GM21423 (cell line): ENCODE measurements at regions not wholly inside any gene's neighbourhood (a gene's known extent, or its start where the extent isn't known, plus 50 kb on each side); places are given as distances from the start of the nearest gene placed in this dataset.

Experiments used
- ATAC-seq: cut with Tn5 transposase; IDR thresholded peaks from one replicate; pipeline ENCODE4 v1.9.1; 2021; ENCODE audit warnings: mild to moderate bottlenecking, moderate library complexity; ENCODE audit not compliant: unreplicated experiment

- no peak for ATAC-seq
These were observed 378.0 kb upstream of the PDE4D start for GRCh38 chr5:60271517-60271916.

- no peak for ATAC-seq
These were observed 374.4 kb upstream of the PDE4D start for GRCh38 chr5:60267907-60268306.

- no peak for ATAC-seq
These were observed 369.8 kb upstream of the PDE4D start for GRCh38 chr5:60263346-60263745.

DNA sequence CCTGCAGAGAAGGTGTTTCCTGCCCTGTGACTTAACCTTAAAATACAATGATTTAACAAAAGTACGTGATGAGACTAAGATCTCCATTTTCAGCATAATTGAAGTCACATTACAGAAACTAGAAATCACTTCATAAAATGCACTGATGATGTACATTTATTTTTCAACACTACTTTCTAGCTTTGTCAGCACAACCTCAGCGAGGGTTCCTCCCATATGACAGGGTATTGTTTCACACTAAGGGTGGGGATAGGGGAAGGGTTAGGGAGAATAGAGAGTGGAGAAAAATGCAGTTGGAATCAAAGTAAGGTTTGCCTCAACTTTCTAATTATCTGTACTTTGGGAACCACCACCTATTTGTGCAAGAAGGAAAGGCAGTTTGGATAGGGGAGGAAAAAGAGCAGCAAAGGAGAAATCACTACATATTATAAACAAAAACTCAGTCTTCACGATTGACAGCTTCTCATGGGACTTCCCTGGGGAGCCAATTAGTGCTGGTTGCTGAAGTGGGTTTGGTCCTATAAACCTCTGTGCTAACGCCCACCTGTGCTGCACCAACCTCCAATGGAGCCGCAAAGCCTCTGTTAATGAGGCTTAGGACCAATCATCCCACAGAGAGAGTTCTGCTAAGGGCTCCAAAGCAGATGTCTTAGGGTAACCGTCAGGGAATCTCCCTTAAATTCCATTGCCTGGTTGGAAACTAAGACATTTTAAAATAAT lies 369.2 kb upstream of the PDE4D start:
- ATAC-seq = no peak

DNA sequence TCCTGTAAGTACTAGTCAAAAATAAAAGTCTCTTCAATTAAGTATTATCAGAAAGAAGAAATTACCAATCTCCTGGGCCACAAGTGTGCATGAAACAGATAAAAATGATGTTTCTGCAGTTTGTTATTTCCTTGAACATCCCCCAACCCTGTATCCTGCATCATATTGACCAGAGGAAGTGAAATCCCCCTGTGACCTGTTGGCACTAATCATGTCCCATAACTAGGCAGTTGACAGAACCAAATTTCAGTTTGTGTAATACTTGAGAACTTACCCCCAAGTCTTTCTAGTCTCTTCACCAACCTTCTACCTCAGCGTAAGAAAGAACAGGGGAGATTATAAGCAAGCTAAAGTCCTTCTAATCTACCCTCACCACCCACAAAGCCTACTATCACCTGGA lies 368.2 kb upstream of the PDE4D start:
- no peak for ATAC-seq

- no peak for ATAC-seq
These were observed 367.1 kb upstream of the PDE4D start for GRCh38 chr5:60260658-60261057.

DNA sequence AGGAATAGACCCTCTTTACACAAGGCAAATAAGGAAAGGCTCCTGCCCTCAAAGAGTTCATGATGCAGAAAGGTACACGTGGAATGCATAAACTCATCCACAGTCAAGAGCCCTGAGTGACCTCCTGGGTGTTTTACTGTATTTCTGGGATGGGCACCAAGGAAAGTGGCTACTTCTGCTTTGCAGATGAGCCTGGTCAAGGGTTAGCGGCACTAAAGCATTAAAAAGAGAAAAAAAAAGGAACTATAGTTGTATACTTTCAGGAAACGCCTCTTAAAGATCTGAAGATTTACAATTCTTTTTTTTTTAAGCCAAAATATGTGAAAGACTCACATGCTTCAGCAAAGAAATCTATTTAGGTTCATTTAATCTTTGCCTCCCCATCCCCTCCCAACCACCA lies 366.2 kb upstream of the PDE4D start:
- no peak for ATAC-seq

DNA sequence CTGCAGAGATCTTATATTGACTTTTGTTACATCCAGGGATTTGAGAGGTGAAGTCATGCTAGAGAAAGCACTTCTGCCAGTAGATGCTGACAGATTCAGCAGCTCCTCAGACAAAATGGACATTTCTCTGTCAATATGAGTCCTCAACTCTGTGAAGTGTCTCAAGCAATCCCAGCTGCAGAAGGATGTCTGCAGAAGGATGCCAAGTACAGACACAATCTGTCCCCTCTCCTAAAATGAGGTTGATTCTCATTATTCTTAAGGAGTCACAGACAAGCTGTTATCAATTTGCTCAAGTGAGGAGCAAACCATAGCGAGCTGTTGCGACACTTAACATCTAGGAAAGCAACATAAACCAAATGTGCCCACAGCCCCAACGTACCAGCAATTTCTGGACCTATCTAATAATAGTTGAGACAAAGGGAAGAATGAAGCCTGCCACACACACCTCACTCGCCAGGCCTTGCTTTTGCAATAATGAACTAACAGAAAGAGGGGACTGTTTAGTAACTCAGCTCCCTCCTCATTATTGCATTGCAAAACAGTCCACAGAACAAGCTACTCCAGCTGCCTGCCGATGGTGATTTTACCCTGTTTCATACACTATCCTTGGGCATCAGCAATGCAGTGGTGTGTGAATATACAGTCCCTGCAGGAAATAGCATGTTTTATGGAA lies 364.2 kb upstream of the PDE4D start:
- no peak for ATAC-seq

DNA sequence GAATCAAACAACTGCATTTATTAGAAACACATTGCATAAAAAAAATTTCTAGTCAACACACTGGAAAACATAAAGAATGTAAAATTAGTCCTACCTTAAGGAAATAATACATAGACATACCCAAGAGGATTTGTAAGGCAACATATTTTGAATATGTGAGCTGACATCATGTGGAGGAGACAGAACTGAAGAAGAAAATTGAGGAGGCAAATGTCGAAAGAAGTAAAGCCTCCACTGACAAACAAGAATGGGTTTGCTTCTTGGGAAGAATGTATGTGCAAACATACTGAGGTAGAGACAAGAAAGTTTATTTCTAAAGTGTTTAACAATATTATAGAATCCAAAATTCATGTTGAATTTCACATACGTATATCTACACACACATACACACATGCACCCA lies 363.0 kb upstream of the PDE4D start:
- ATAC-seq = no peak

DNA sequence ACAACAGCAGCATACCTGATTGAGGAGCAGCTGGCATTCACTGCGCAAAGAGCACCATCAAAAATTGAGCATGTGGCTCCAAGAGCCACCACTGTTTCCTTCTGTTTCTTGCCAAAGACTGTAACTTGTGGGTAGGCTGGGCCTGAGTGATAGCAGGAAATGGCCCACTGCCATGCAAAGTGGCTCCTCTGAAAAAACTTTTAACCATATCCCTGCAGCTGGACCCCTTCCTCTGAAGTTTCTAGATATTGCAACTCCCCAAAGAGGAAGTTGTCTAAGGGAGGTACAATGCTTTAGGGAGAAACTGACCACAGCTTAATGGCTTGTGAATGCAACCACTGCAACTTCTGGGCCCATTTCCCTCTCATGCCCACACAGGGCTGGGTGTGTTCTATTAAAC lies 355.4 kb upstream of the PDE4D start:
- ATAC-seq = peak; percentile 95

- no peak for ATAC-seq
These were observed 350.2 kb upstream of the PDE4D start for GRCh38 chr5:60243713-60244112.

GRCh38 chr5:60232036-60232795 lies 338.7 kb upstream of the PDE4D start:
- ATAC-seq = no peak

GRCh38 chr5:60230456-60230855 lies 336.9 kb upstream of the PDE4D start:
- ATAC-seq = no peak

DNA sequence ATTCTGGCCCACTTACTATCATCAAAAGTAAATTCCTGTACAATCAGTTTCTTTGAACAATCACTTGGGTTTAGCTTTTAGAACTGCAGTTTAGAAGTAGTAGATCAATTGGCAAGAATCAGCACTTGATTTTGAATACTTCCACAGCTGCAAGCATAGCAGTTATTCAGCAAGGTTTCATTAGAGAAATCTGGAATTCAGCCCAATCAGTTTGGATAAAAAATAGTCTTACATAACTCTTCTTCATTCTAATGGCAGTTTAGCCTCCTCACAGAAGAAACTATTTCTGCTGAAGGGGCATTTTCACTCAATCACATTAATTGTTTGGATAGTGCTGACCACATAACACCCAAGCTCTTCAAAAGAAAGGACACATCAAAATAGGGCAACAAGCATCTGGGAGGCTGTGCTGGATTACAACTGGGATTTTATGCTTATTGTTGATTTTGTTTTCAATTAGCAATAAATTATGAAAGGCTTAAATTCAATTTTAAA lies 336.2 kb upstream of the PDE4D start:
- no peak for ATAC-seq

DNA sequence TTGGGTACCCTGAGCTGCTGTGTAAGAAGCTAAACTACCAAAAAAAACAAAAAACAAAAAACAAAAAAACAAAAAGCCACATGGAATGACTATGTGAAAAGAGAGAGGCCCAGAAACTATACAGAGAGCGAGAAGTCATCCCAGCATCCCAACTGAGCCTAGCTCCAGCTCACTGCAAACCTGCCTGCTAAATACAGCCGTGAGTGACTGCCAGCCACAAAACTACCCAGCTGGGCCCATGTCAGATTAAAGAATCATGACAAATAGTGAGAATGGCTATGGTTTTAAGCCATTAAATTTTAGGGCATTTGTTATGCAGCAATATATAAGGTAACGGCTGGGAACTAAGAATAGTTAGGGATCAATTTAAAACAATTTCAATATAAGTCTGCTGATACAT lies 335.1 kb upstream of the PDE4D start:
- ATAC-seq = no peak

DNA sequence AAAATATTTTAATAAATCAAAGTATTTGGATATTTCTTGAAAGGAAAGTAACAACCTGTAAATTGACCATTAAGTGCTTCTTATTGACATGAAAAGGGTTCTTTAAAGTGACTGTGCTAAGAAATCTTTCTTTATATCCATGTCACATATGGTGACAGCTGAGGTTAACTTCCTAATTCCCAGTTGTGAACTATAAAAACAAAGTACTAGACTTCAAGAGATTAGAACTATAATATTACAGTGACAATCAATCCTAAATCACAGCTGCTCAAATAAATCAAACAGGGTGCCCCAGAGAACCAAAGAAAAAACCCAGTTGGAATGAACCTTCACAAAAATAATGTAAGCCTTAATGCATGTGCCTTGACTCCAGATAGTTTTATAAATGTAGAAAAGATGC lies 332.6 kb upstream of the PDE4D start:
- no peak for ATAC-seq

DNA sequence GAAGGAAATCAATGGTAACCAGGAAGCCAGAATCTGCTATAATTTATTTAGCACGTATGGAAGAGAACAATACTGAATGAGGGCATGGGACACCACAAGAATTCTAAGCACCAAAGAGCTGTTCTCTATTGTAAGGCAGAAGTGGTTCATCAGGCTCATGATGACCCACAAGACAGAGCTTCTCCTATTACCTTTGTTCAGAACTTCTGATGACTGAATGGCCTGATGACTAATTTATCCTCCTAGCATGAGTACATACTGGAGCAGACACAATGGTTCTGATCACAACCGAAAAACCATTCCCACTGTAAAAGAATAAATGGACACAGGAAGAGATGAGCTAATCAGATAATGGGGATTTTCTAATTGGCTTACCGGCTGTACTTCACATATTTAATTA lies 329.8 kb upstream of the PDE4D start:
- ATAC-seq = no peak

GRCh38 chr5:60219921-60220320 lies 326.4 kb upstream of the PDE4D start:
- no peak for ATAC-seq

DNA sequence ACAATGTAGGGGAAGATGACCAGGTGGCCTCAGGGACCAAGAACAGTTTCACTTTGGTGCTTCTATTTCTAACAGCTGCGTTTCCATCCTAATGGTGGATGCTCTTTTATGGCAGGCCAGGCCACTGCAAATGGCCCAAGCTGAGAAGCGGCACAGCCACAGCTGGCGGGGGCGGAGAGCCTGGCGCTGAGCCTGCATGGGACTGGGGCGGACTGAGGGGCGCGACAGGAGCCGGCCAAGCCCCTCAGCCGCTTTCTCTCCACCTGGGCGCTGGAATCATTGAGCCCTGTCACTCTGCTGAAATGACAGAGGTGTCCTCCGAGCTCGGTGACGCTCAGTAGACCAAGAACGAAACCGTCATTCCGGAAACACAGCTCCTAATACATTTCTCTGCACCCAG lies 317.3 kb upstream of the PDE4D start:
- ATAC-seq = no peak

DNA sequence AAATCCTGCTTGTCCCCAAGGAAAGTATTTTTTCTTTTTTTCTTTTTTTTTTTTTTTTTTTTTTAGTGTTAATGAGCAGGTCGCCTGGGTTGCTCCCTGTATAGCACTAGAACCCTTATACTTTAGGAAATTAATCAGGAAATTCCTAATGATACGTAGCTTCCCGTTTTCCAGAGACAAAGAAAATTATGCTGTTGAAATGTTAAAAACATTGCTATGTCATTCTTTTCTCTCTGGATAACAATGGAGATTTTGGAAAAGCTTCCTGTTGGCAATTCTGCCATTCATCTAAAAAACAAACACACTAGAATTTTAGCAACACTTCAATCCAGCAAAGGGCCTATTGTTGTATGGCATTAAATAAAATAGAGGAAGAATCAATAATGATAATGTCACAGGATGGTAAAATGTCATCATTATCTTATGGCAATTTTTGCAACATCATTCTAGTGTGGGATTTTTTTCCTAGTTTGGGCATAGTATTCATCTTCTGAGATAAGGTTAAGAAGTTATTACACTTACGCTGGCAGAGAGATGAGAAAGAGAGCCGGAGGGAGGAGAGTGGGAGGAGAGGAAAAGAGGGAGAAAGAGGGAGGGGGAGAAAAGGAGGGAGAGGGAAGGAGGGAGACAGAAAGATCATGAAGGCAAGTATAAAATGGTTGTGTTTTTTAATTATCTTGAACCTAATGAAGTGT lies 315.8 kb upstream of the PDE4D start:
- ATAC-seq = no peak

DNA sequence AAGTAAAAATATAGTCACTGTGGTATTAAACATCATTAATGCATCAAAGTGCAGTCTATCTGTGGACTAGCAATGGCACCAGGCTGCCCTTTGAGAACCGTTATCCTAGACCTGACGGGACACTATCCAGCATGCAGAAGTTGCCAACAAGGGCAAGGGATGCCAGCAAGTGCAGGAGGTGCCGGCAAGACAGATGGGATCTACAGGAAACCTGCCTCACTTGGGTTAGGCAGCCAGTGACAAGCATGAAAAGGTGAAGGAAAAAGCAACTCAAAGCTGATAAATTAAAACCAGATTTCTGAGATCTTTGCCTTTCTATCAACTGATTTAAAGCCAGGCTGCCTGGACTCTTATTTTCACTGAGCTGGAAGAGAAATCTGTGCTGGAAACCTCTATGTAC lies 315.2 kb upstream of the PDE4D start:
- no peak for ATAC-seq
